HepG2 (cell line): ENCODE measurements at regions not wholly inside any gene's neighbourhood (a gene's known extent, or its start where the extent isn't known, plus 50 kb on each side); places are given as distances from the start of the nearest gene placed in this dataset.
A peak's percentile ranks its signal among the peaks of the same experiment; 100 is the strongest.

Experiments
- ATAC-seq: fragments of 200-7000 bp; cut with Tn5 transposase; 3 replicates; pipeline ENCODE4 v1.9.1; 2020; ENCODE audit warnings: mild to moderate bottlenecking, moderate library complexity
- BruUV-seq: library from RNA; stranded (reverse); fragments of 400-500 nt; replicated peaks from 2 replicates; lab custom pipeline; 2021; lab: Mats Ljungman, UMichigan
- CTCF ChIA-PET: fragments of 300-600 bp; formaldehyde crosslinking; extraction: SDS; loops from one replicate; lab custom pipeline; 2021; ENCODE audit warnings: low total read pairs, inconsistent platforms, low intra/inter-chr PET ratio; lab: Yijun Ruan, JAX
- POLR2A ChIA-PET: fragments of 350-600 bp; sonication (Branson Sonifier 250); formaldehyde crosslinking; loops from one replicate; lab custom pipeline; 2020; ENCODE audit warnings: antibody characterized with exemption, inconsistent platforms; lab: Yijun Ruan, JAX
- DNase-seq: peaks from one replicate; pipeline ENCODE4 v3.0.0-alpha.2; 2015; ENCODE audit warnings: low spot score
- FAIRE-seq: peaks from 3 replicates; lab custom pipeline; 2011; peaks lifted over from hg19 to GRCh38; lab: Jason Lieb, UNC
- H2AFZ ChIP-seq: one replicate; pipeline ENCODE4 v1.6.1; 2011; ENCODE audit warnings: low read length, inconsistent platforms
- H3K27ac ChIP-seq: fragments of 300-600 bp; 3 replicates; pipeline ENCODE4 v1.8.0; 2011; ENCODE audit warnings: mixed run types, mild to moderate bottlenecking, mixed read lengths, low read length, inconsistent platforms; ENCODE audit not compliant: insufficient read depth; ENCODE audit errors: extremely low read length
- H3K27me3 ChIP-seq, 2 experiments: fragments of 200-600 bp in 1 of 2; 2 replicates in 1 of 2; 3 replicates in 1 of 2; pipeline versions ENCODE4 v1.6.0 to v1.8.0; 2011; ENCODE audit warnings: low read length in 2 of 2, mild to moderate bottlenecking in 2 of 2, moderate library complexity in 2 of 2, inconsistent platforms in 1 of 2; ENCODE audit not compliant: insufficient read depth in 2 of 2, control insufficient read depth in 1 of 2
- H3K36me3 ChIP-seq, 2 experiments: fragments of 200-600 bp in 1 of 2; replicated peaks in 1 of 2; 2 replicates in 1 of 2; 3 replicates in 1 of 2; pipeline versions ENCODE4 v1.5.1 to v1.8.0; 2011; ENCODE audit warnings: low read length in 2 of 2, inconsistent platforms in 1 of 2; ENCODE audit not compliant: insufficient read depth in 2 of 2, control insufficient read depth in 1 of 2
- H3K4me1 ChIP-seq: 2 replicates; pipeline ENCODE4 v1.5.1; 2012; ENCODE audit warnings: low read length, inconsistent platforms; ENCODE audit not compliant: insufficient read depth
- H3K4me2 ChIP-seq: 2 replicates; pipeline ENCODE4 v1.6.0; 2011; ENCODE audit warnings: low read depth, low read length, inconsistent platforms
- H3K4me3 ChIP-seq, 3 experiments: fragments of 200-600 bp in 1 of 3; sonication (generic), shearing (Covaris generic) in 1 of 3; replicated peaks in 1 of 3; 2 replicates each; pipeline ENCODE4 v1.5.1; 2011 to 2016; ENCODE audit warnings: low read length in 3 of 3, inconsistent platforms in 2 of 3, low read depth in 2 of 3, mild to moderate bottlenecking in 2 of 3, control low read depth in 1 of 3, mixed read lengths in 1 of 3; ENCODE audit not compliant: insufficient read depth in 1 of 3
- H3K79me2 ChIP-seq: one replicate; pipeline ENCODE4 v1.6.1; 2011; ENCODE audit warnings: low read length, inconsistent platforms; ENCODE audit not compliant: insufficient read depth
- H3K9ac ChIP-seq: 2 replicates; pipeline ENCODE4 v1.6.0; 2011; ENCODE audit warnings: mild to moderate bottlenecking, low read depth, low read length, inconsistent platforms; ENCODE audit not compliant: insufficient read depth
- H3K9me3 ChIP-seq: 2 replicates; pipeline ENCODE4 v1.5.1; 2012; ENCODE audit warnings: mild to moderate bottlenecking, low read length
- H4K20me1 ChIP-seq: 2 replicates; pipeline ENCODE4 v1.6.0; 2011; ENCODE audit warnings: inconsistent platforms, mild to moderate bottlenecking, low read length, moderate library complexity; ENCODE audit not compliant: insufficient read depth
- CHD2 ChIP-seq: IDR thresholded peaks from 2 replicates; pipeline ENCODE4 v1.6.1; 2011; ENCODE audit warnings: low read depth, low read length, improper control_type of control experiment
- STAG1 ChIP-seq: sonication (generic); formaldehyde crosslinking; IDR thresholded peaks from 2 replicates; pipeline ENCODE4 v1.4.0; 2020; ENCODE audit warnings: missing genetic modification reagents
- THAP11 ChIP-seq: IDR thresholded peaks from 2 replicates; pipeline ENCODE4 v1.6.1; 2016; ENCODE audit warnings: missing biosample characterization, missing genetic modification reagents
- ZNF589 ChIP-seq: sonication (generic); formaldehyde crosslinking; conservative IDR thresholded peaks from 2 replicates; pipeline ENCODE4 v1.8.0; 2022; ENCODE audit warnings: mild to moderate bottlenecking, moderate library complexity, missing genetic modification reagents
- WGBS: methylation state at CpG from one replicate; pipeline ENCODE4 v1.1.6; 2017; ENCODE audit warnings: low lambda C conversion rate; 5-methylcytosine and 5-hydroxymethylcytosine counted together
- in situ Hi-C: cut with HindIII; loops from 2 replicates; pipeline ENCODE4 v1.10.0; 2017; ENCODE audit warnings: low pct_unique_long_range_greater_than_20kb; ENCODE audit not compliant: extremely low pct_ligation_motif_present
- intact Hi-C: fragments of 100-400 bp; cut with micrococcal nuclease; formaldehyde crosslinking; loops from one replicate; pipeline ENCODE4 v1.10.0; 2022; ENCODE audit not compliant: unreplicated experiment
- TF ChIP-seq, protein P1 (sequence below): sonication (generic); formaldehyde crosslinking; IDR thresholded peaks from 2 replicates; pipeline ENCODE4 v1.5.0; 2020; ENCODE audit warnings: mild to moderate bottlenecking, missing genetic modification reagents, moderate library complexity

DNA sequence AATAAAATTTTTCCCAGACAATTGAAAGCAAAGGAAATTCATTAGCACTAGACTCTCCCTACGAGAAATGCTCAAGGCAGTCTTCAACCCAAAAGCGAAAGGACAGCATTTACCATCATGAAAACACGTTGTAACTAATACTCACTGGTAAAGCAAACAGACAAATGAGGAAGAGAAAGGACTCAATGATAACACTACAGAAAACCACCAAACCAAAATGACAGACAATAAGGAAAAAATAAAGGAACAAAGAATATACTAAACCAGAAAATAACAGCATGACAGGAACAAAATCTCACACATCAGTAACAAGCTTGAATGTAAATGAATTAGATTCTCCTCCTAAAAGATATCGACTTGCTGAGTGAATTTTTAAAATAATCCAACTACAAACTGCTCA lies 190.7 kb downstream of the NOL4 start:
- Histone ChIP-seq H3K27me3 (no peaks in the 10 kb centered on the region), H3K36me3 (no peaks in the 10 kb centered on the region), H3K27ac (no peak overlapping the region), H3K4me1 (no peaks in the 10 kb centered on the region), H3K4me2 (no peak overlapping the region), H3K79me2 (no peaks in the 10 kb centered on the region), H3K4me3 (no peak overlapping the region), H3K9me3 (peaks cover 13% of the 10 kb centered on the region; the same call in 1 of the 2 replicates), H3K9ac (no peak overlapping the region), H2AFZ (no peak overlapping the region), H4K20me1 (no peaks in the 10 kb centered on the region)
- CTCF ChIA-PET: no interaction called here
- intact Hi-C loops: loop anchor here (5.0 kb wide), 2 partner anchors 197 to 282 kb away; no protein-coding TSS in a partner anchor
- no peak for FAIRE-seq
- 46% methylated on average over 4 of the region's 4 CpGs for WGBS
- no peak for TF ChIP-seq THAP11 (CRISPR knock-in tag)
- no peak for TF ChIP-seq ZNF589 (CRISPR knock-in tag)
- POLR2A ChIA-PET: no interaction called here
- in situ Hi-C loops: no loop called here
- no peak for DNase-seq
- BruUV-seq: no TSS peak
- no peak for ATAC-seq

GRCh38 chr18:34031810-34032209 lies 192.9 kb downstream of the NOL4 start:
- WGBS: 8% methylated on average over 2 of the region's 3 CpGs
- H3K4me2 ChIP-seq: no peak overlapping the region
- in situ Hi-C loops: no loop called here
- no peaks in the 10 kb centered on the region for H3K27me3 ChIP-seq
- POLR2A ChIA-PET: no interaction called here
- no peaks in the 10 kb centered on the region for H3K36me3 ChIP-seq
- ATAC-seq (peak; percentile 48; the same call in 1 of the 3 replicates), FAIRE-seq (no peak), DNase-seq (no peak)
- peaks cover 13% of the 10 kb centered on the region; the same call in 1 of the 2 replicates for H3K9me3 ChIP-seq
- intact Hi-C loops: loop anchor here (5.0 kb wide), 2 partner anchors 195 to 280 kb away; no protein-coding TSS in a partner anchor
- no peaks in the 10 kb centered on the region for H4K20me1 ChIP-seq
- H3K27ac ChIP-seq: no peak overlapping the region
- no peak for TF ChIP-seq CHD2
- TF ChIP-seq, protein P1, sequence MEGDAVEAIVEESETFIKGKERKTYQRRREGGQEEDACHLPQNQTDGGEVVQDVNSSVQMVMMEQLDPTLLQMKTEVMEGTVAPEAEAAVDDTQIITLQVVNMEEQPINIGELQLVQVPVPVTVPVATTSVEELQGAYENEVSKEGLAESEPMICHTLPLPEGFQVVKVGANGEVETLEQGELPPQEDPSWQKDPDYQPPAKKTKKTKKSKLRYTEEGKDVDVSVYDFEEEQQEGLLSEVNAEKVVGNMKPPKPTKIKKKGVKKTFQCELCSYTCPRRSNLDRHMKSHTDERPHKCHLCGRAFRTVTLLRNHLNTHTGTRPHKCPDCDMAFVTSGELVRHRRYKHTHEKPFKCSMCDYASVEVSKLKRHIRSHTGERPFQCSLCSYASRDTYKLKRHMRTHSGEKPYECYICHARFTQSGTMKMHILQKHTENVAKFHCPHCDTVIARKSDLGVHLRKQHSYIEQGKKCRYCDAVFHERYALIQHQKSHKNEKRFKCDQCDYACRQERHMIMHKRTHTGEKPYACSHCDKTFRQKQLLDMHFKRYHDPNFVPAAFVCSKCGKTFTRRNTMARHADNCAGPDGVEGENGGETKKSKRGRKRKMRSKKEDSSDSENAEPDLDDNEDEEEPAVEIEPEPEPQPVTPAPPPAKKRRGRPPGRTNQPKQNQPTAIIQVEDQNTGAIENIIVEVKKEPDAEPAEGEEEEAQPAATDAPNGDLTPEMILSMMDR: peak; percentile 29; the same call in 1 of the 2 replicates
- peak; percentile 27; the same call in 1 of the 2 replicates for TF ChIP-seq STAG1 (CRISPR knock-in tag)
- no peaks in the 10 kb centered on the region for H3K79me2 ChIP-seq
- no peak overlapping the region for H2AFZ ChIP-seq
- no TSS peak for BruUV-seq
- H3K4me1 ChIP-seq: no peaks in the 10 kb centered on the region
- H3K9ac ChIP-seq: no peak overlapping the region
- CTCF ChIA-PET: no interaction called here
- H3K4me3 ChIP-seq: no peak overlapping the region
